ENCODE measurements at regions not wholly inside any gene's neighbourhood (a gene's known extent, or its start where the extent isn't known, plus 50 kb on each side); places are given as distances from the start of the nearest gene placed in this dataset.

DNA sequence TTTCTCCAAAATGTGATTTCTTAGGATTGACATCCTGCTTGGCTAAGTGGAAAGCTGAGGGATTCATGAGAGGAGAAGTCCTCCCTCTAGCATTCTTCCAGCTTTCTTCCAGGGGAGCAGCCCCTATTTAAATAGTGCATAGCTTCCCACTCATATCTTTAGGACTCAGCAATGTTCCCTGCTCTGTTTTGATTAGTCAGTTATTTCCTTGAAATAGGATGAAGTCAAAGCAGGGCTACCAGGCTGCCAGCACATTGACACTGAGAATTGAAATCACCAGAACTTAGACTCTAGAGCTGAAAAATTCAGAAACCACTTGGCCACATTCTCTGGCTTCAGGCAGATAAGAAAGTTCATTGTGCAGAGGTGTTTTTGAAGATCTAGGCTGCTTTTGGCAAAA lies 74.7 kb upstream of the SMAD1 start:
- TF ChIP-seq POLR2A (IDR thresholded peaks at IDR 0.05): no peak
- TF ChIP-seq EP300 (IDR thresholded peaks at IDR 0.05): no peak
- TF ChIP-seq, protein P1, sequence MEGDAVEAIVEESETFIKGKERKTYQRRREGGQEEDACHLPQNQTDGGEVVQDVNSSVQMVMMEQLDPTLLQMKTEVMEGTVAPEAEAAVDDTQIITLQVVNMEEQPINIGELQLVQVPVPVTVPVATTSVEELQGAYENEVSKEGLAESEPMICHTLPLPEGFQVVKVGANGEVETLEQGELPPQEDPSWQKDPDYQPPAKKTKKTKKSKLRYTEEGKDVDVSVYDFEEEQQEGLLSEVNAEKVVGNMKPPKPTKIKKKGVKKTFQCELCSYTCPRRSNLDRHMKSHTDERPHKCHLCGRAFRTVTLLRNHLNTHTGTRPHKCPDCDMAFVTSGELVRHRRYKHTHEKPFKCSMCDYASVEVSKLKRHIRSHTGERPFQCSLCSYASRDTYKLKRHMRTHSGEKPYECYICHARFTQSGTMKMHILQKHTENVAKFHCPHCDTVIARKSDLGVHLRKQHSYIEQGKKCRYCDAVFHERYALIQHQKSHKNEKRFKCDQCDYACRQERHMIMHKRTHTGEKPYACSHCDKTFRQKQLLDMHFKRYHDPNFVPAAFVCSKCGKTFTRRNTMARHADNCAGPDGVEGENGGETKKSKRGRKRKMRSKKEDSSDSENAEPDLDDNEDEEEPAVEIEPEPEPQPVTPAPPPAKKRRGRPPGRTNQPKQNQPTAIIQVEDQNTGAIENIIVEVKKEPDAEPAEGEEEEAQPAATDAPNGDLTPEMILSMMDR (IDR thresholded peaks at IDR 0.05): no peak
- H3K4me3 ChIP-seq: no peak overlapping the region
- no peaks in the 10 kb centered on the region for H3K27me3 ChIP-seq
- H3K36me3 ChIP-seq: no peaks in the 10 kb centered on the region
- DNase-seq: no peak
- H3K27ac ChIP-seq: no peak overlapping the region
- H3K4me1 ChIP-seq (ENCODE audit: insufficient read depth): no peaks in the 10 kb centered on the region
- intact Hi-C loops (cut with DNase I): no loop called here
- H3K9me3 ChIP-seq: no peaks in the 10 kb centered on the region

DNA sequence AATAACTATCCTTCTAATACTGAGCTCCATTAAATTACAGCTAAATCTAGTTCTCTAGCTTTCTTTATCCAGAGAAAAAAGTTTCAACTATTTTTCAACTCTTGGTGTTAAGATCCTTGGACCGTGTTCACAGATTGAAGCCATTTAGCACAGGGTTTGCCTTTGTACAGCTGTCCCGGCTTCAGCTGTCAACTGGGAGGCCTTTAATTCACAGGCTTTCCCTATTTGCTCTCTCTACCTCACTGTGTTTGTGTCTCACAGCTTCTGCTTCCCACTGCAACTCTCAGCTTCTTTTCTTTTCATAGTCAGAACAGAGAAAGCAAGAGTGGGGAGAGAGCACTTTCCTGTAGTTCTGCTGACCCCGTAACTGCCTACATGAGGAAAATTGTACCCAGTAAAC lies 76.9 kb upstream of the SMAD1 start:
- intact Hi-C loops (cut with DNase I): no loop called here
- H3K4me1 ChIP-seq (ENCODE audit: insufficient read depth): no peaks in the 10 kb centered on the region
- no peaks in the 10 kb centered on the region for H3K9me3 ChIP-seq
- no peak overlapping the region for H3K4me3 ChIP-seq
- 31 to 42% (median 35%) methylated on average over 3 of the region's 3 CpGs for WGBS, 3 donors
- H3K36me3 ChIP-seq: no peaks in the 10 kb centered on the region
- no peak for DNase-seq
- H3K27ac ChIP-seq: no peak overlapping the region
- H3K27me3 ChIP-seq: no peaks in the 10 kb centered on the region
- TF ChIP-seq POLR2A (IDR thresholded peaks at IDR 0.05): no peak
- TF ChIP-seq, protein P1 (IDR thresholded peaks at IDR 0.05): no peak
- TF ChIP-seq EP300 (IDR thresholded peaks at IDR 0.05): no peak

DNA sequence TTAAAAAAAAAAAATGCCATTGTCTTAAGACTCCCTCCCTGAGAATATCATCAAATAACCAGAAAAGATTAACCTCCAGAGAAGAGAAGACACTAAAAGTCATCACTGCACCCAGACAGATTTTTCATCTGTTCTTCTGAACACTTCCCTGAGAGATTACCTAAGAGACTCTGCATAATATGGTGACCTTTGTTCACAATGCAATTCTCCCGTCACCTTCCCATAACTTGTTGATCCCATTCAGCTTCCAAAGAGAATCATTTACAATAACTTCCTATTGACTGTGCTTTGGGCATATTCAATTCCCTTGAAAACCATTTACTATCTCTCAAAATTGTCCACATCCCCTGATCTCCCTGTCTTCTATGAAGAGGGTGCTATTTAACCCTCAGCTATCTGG lies 85.1 kb upstream of the SMAD1 start:
- H3K4me3 ChIP-seq: no peak overlapping the region
- no peaks in the 10 kb centered on the region for H3K4me1 ChIP-seq (ENCODE audit: insufficient read depth)
- no peak for DNase-seq
- 74 to 92% (median 83%) methylated on average over 1 of the region's 1 CpG for WGBS, 3 donors
- no peaks in the 10 kb centered on the region for H3K27me3 ChIP-seq
- TF ChIP-seq, protein P1 (IDR thresholded peaks at IDR 0.05): no peak
- intact Hi-C loops (cut with DNase I): loop anchor here in 1 of 4 donors (5.0 kb wide), 1 partner anchor 49 kb away; no protein-coding TSS in a partner anchor
- H3K36me3 ChIP-seq: no peaks in the 10 kb centered on the region
- no peaks in the 10 kb centered on the region for H3K9me3 ChIP-seq
- no peak overlapping the region for H3K27ac ChIP-seq

DNA sequence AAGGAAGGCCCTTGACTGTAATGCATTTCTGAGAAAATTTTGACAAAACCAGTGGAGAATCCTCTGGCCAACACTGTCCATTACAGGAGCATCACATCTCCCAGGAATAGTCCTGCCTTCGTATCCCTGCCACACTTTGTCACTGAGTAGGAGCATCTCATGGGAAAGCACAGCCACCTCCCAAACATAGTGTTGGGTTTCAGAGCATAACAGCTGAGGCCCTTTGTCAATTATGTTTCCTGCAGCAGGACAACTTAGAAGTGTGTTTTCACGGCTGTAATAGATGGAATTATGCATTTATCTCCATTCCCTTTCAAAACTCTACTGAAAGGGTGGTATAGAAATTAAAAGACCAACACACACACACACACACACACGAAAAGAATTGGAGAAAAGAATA lies 91.1 kb upstream of the SMAD1 start:
- no peak overlapping the region for H3K27ac ChIP-seq
- no peaks in the 10 kb centered on the region for H3K4me1 ChIP-seq (ENCODE audit: insufficient read depth)
- no peak for DNase-seq
- H3K9me3 ChIP-seq: peaks cover 0 to 1% of the 10 kb centered on the region in 2 donors
- no peak for TF ChIP-seq POLR2A (IDR thresholded peaks at IDR 0.05)
- TF ChIP-seq, protein P1 (IDR thresholded peaks at IDR 0.05): no peak
- 70 to 85% (median 81%) methylated on average over 3 of the region's 3 CpGs for WGBS, 3 donors
- intact Hi-C loops (cut with DNase I): no loop called here
- H3K27me3 ChIP-seq: no peaks in the 10 kb centered on the region
- H3K4me3 ChIP-seq: no peak overlapping the region
- H3K36me3 ChIP-seq: no peaks in the 10 kb centered on the region

DNA sequence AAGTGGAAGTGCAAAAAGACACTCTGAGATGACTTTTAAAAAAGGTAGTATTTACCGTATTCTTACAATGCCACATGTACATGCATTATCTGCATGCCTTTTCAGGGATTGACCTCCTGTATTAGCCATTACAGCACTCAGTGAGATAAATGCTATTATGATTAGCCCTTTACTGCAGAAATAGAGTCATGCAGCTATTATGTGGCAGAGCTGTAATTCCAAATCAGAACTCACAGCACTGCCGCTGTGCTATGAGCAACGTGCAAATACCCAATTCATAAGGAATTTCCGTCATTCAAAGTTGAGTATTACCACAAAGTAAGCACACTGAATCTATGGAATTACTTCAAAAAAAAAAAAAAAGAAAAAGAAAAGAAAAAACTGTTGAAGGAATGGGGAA lies 92.1 kb upstream of the SMAD1 start:
- no peak overlapping the region for H3K27ac ChIP-seq
- H3K4me1 ChIP-seq (ENCODE audit: insufficient read depth): no peaks in the 10 kb centered on the region
- H3K9me3 ChIP-seq: peaks cover 0 to 3% of the 10 kb centered on the region in 2 donors
- WGBS, 3 donors: 89 to 90% (median 90%) methylated on average over 4 of the region's 4 CpGs
- H3K27me3 ChIP-seq: no peaks in the 10 kb centered on the region
- intact Hi-C loops (cut with DNase I): no loop called here
- TF ChIP-seq EP300 (IDR thresholded peaks at IDR 0.05): no peak
- no peaks in the 10 kb centered on the region for H3K36me3 ChIP-seq
- H3K4me3 ChIP-seq: no peak overlapping the region
- DNase-seq: no peak

Data from ovary (tissue), 7 donors.